HCT116 (cell line): ENCODE measurements at regions not wholly inside any gene's neighbourhood (a gene's known extent, or its start where the extent isn't known, plus 50 kb on each side); places are given as distances from the start of the nearest gene placed in this dataset.

ENCODE experiments used
- CEBPB ChIP-seq: IDR thresholded peaks from 2 replicates; pipeline ENCODE4 v1.6.1; 2012; ENCODE audit warnings: low read depth
- CTCF ChIP-seq, 3 experiments: fragments of 200-600 bp in 1 of 3; sonication (generic) in 1 of 3; IDR thresholded peaks in 2 of 3; conservative IDR thresholded peaks in 1 of 3; 2 replicates each; pipeline ENCODE4 v1.5.1; 2012 to 2017; ENCODE audit warnings: low read depth in 2 of 3, low read length in 2 of 3, antibody characterized with exemption in 1 of 3, borderline replicate concordance in 1 of 3, control low read depth in 1 of 3, mild to moderate bottlenecking in 1 of 3, mixed read lengths in 1 of 3, mixed run types in 1 of 3, moderate library complexity in 1 of 3; ENCODE audit not compliant: insufficient read depth in 1 of 3
- EZH2 ChIP-seq: fragments of 200-600 bp; sonication (generic); IDR thresholded peaks from 2 replicates; pipeline ENCODE4 v1.6.1; 2017; ENCODE audit warnings: antibody characterized with exemption, mixed run types
- POLR2A ChIP-seq: IDR thresholded peaks from 2 replicates; pipeline ENCODE4 v1.7.0; 2011; ENCODE audit warnings: borderline replicate concordance; ENCODE audit not compliant: insufficient read depth, insufficient read length; ENCODE audit errors: extremely low read depth
- RAD21 ChIP-seq: IDR thresholded peaks from 2 replicates; pipeline ENCODE4 v1.6.1; 2012; ENCODE audit warnings: low read depth, mild to moderate bottlenecking
- REST ChIP-seq: IDR thresholded peaks from 2 replicates; pipeline ENCODE4 v1.6.1; 2012; ENCODE audit warnings: low read depth
- SIN3A ChIP-seq: IDR thresholded peaks from 2 replicates; pipeline ENCODE4 v1.6.1; 2012; ENCODE audit warnings: low read depth
- ZBTB33 ChIP-seq: IDR thresholded peaks from 2 replicates; pipeline ENCODE4 v1.6.1; 2011; ENCODE audit warnings: mild to moderate bottlenecking, low read length, moderate library complexity; ENCODE audit not compliant: insufficient replicate concordance; ENCODE audit errors: extremely low read depth

GRCh38 chr6:74467533-74468215 lies 738.2 kb downstream of the COL12A1 start:
- no peak for TF ChIP-seq CTCF (IDR thresholded peaks at IDR 0.05 in 2 of 3, conservative IDR thresholded peaks at IDR 0.05 in 1 of 3; ENCODE audit: borderline replicate concordance in 1 of 3, insufficient read depth in 1 of 3, low read depth in 2 of 3, low read length in 2 of 3)
- no peak for TF ChIP-seq POLR2A
- TF ChIP-seq RAD21, result no peak
- TF ChIP-seq REST, result no peak
- TF ChIP-seq CEBPB, result no peak
- TF ChIP-seq EZH2, result no peak
- no peak for TF ChIP-seq SIN3A
- no peak for TF ChIP-seq ZBTB33
